HG03064 (cell line): ENCODE measurements at regions not wholly inside any gene's neighbourhood (a gene's known extent, or its start where the extent isn't known, plus 50 kb on each side); places are given as distances from the start of the nearest gene placed in this dataset.
"Not testable (repeated sequence)": the region's sequence is repeated elsewhere in the genome, so short reads cannot be mapped to it uniquely, and the experiment has no call there.

Experiments
- ATAC-seq: cut with Tn5 transposase; IDR thresholded peaks from one replicate; pipeline ENCODE4 v1.9.1; 2021; ENCODE audit warnings: low read depth; ENCODE audit not compliant: unreplicated experiment

GRCh38 chr6:6860863-6861262 lies 246.9 kb upstream of the RREB1 start:
- no peak for ATAC-seq

GRCh38 chr6:6861351-6861894 lies 246.3 kb upstream of the RREB1 start:
- no peak for ATAC-seq

GRCh38 chr6:6861995-6862394 lies 245.8 kb upstream of the RREB1 start:
- ATAC-seq: no peak

- no peak for ATAC-seq
These were observed 243.7 kb upstream of the RREB1 start for GRCh38 chr6:6863970-6864639.

GRCh38 chr6:6865611-6866010 lies 242.2 kb upstream of the RREB1 start:
- ATAC-seq: no peak

- ATAC-seq: no peak
These were observed 240.9 kb upstream of the RREB1 start for GRCh38 chr6:6866656-6867403.

- no peak for ATAC-seq
These were observed 240.4 kb upstream of the RREB1 start for GRCh38 chr6:6867404-6867799.

GRCh38 chr6:6869094-6869493 lies 238.7 kb upstream of the RREB1 start:
- ATAC-seq: no peak

GRCh38 chr6:6870921-6871320 lies 236.8 kb upstream of the RREB1 start:
- no peak for ATAC-seq

- no peak for ATAC-seq
These were observed 235.1 kb upstream of the RREB1 start for GRCh38 chr6:6872459-6873344.

- no peak for ATAC-seq
These were observed 234.0 kb upstream of the RREB1 start for GRCh38 chr6:6873778-6874177.

GRCh38 chr6:6875818-6876470 lies 231.8 kb upstream of the RREB1 start:
- no peak for ATAC-seq

GRCh38 chr6:6877792-6878191 lies 230.0 kb upstream of the RREB1 start:
- not testable (repeated sequence) for ATAC-seq

GRCh38 chr6:6878887-6879585 lies 228.7 kb upstream of the RREB1 start:
- no peak for ATAC-seq

GRCh38 chr6:6879586-6879974 lies 228.2 kb upstream of the RREB1 start:
- not testable (repeated sequence) for ATAC-seq

GRCh38 chr6:6880745-6881437 lies 226.9 kb upstream of the RREB1 start:
- ATAC-seq: no peak

GRCh38 chr6:6881438-6882225 lies 226.1 kb upstream of the RREB1 start:
- ATAC-seq: no peak

GRCh38 chr6:6882592-6882991 lies 225.2 kb upstream of the RREB1 start:
- no peak for ATAC-seq

GRCh38 chr6:6883011-6883410 lies 224.8 kb upstream of the RREB1 start:
- no peak for ATAC-seq
